ENCODE measurements at regions not wholly inside any gene's neighbourhood (a gene's known extent, or its start where the extent isn't known, plus 50 kb on each side); places are given as distances from the start of the nearest gene placed in this dataset.

- Histone ChIP-seq H3K4me2 (ENCODE audit: low read length) (no peak overlapping the region), H3K36me3 (ENCODE audit: insufficient read depth, low read length) (no peaks in the 10 kb centered on the region), H3K9me3 (ENCODE audit: low read length) (no peaks in the 10 kb centered on the region), H3K9me2 (ENCODE audit: insufficient read depth, low read length) (no peaks in the 10 kb centered on the region), H3K27ac (ENCODE audit: low read depth, low read length, poor library complexity, severe bottlenecking) (no peak overlapping the region), H4K20me1 (ENCODE audit: insufficient read depth, low read length) (no peaks in the 10 kb centered on the region), H3K4me1 (ENCODE audit: insufficient read depth, low read length, poor library complexity, severe bottlenecking) (no peaks in the 10 kb centered on the region), H3K79me2 (ENCODE audit: insufficient read depth, low read depth, low read length) (no peaks in the 10 kb centered on the region), H3K4me3 (ENCODE audit: low read depth, low read length, poor library complexity, severe bottlenecking) (no peak overlapping the region), H2AFZ (ENCODE audit: low read length) (no peak overlapping the region)
- no TSS peak for BruUV-seq (replicated peaks)
- POLR2A ChIA-PET = interaction anchor here (0.9 kb wide), 2 partner anchors 8 to 25 kb away, joined by 3 read pairs; no protein-coding TSS in a partner anchor
- no peak for TF ChIP-seq EZH2phosphoT487 (IDR thresholded peaks at IDR 0.05; ENCODE audit: borderline replicate concordance, low read depth, low read length)
- CTCF ChIA-PET (ENCODE audit: unreplicated experiment) = no interaction called here
- intact Hi-C loops (cut with micrococcal nuclease; ENCODE audit: unreplicated experiment) = no loop called here
- no peak for DNase-seq (ENCODE audit: low spot score)
Observed at GRCh38 chr5:118775790-118776499, 212.4 kb downstream of the DTWD2 start.

- Histone ChIP-seq H3K36me3 (ENCODE audit: insufficient read depth, low read length) (no peaks in the 10 kb centered on the region), H3K4me2 (ENCODE audit: low read length) (no peak overlapping the region), H2AFZ (ENCODE audit: low read length) (no peak overlapping the region), H3K79me2 (ENCODE audit: insufficient read depth, low read depth, low read length) (no peaks in the 10 kb centered on the region), H3K9me3 (ENCODE audit: low read length) (no peaks in the 10 kb centered on the region), H3K4me1 (ENCODE audit: insufficient read depth, low read length, poor library complexity, severe bottlenecking) (no peaks in the 10 kb centered on the region), H3K4me3 (ENCODE audit: low read depth, low read length, poor library complexity, severe bottlenecking) (no peak overlapping the region), H3K9me2 (ENCODE audit: insufficient read depth, low read length) (no peaks in the 10 kb centered on the region), H4K20me1 (ENCODE audit: insufficient read depth, low read length) (no peaks in the 10 kb centered on the region), H3K27ac (ENCODE audit: low read depth, low read length, poor library complexity, severe bottlenecking) (no peak overlapping the region)
- CTCF ChIA-PET (ENCODE audit: unreplicated experiment) = no interaction called here
- no peak for TF ChIP-seq CTCF (conservative IDR thresholded peaks at IDR 0.05; ENCODE audit: low read length)
- no peak for TF ChIP-seq EZH2phosphoT487 (IDR thresholded peaks at IDR 0.05; ENCODE audit: borderline replicate concordance, low read depth, low read length)
- intact Hi-C loops (cut with micrococcal nuclease; ENCODE audit: unreplicated experiment) = no loop called here
- DNase-seq (ENCODE audit: low spot score) = no peak
- POLR2A ChIA-PET = no interaction called here
- no TSS peak for BruUV-seq (replicated peaks)
Observed at GRCh38 chr5:118768607-118769175, 219.7 kb downstream of the DTWD2 start.

DNA sequence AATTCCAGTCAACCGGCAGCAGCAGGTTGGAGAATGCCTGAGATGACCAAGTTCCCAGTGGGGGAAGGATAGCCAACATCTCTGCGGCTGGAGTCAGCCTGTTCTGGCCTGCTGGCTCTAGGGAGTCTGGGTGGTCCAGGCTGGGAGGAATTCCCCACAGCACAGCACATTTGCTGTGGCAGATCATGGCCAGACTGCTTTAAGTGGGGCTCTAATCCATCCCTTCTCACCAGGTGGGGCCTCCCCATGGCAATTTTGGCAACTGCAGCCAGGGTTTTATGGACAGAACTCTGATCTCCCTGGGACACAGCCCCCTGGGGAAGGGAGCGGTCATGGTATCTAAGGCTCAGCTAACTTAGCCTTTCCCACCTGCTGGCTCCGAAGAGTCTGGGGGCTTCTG is 226.1 kb downstream of the DTWD2 start:
- Histone ChIP-seq H3K36me3 (ENCODE audit: insufficient read depth, low read length) (no peaks in the 10 kb centered on the region), H3K27ac (ENCODE audit: low read depth, low read length, poor library complexity, severe bottlenecking) (no peak overlapping the region), H3K4me3 (ENCODE audit: low read depth, low read length, poor library complexity, severe bottlenecking) (no peak overlapping the region), H3K9me3 (ENCODE audit: low read length) (no peaks in the 10 kb centered on the region), H3K4me2 (ENCODE audit: low read length) (no peak overlapping the region), H3K79me2 (ENCODE audit: insufficient read depth, low read depth, low read length) (no peaks in the 10 kb centered on the region), H3K4me1 (ENCODE audit: insufficient read depth, low read length, poor library complexity, severe bottlenecking) (no peaks in the 10 kb centered on the region), H3K9me2 (ENCODE audit: insufficient read depth, low read length) (no peaks in the 10 kb centered on the region), H4K20me1 (ENCODE audit: insufficient read depth, low read length) (no peaks in the 10 kb centered on the region), H2AFZ (ENCODE audit: low read length) (no peak overlapping the region)
- TF ChIP-seq CTCF (conservative IDR thresholded peaks at IDR 0.05; ENCODE audit: low read length) (no peak), EZH2phosphoT487 (IDR thresholded peaks at IDR 0.05; ENCODE audit: borderline replicate concordance, low read depth, low read length) (no peak)
- no TSS peak for BruUV-seq (replicated peaks)
- DNase-seq (ENCODE audit: low spot score) = no peak
- ChIA-PET CTCF (ENCODE audit: unreplicated experiment) (no interaction called here), POLR2A (no interaction called here)
- intact Hi-C loops (cut with micrococcal nuclease; ENCODE audit: unreplicated experiment) = no loop called here
